BLaER1 (cell line): ENCODE measurements at regions not wholly inside any gene's neighbourhood (a gene's known extent, or its start where the extent isn't known, plus 50 kb on each side); places are given as distances from the start of the nearest gene placed in this dataset.
A peak's percentile ranks its signal among the peaks of the same experiment; 100 is the strongest.
"Not testable (repeated sequence)": the region's sequence is repeated elsewhere in the genome, so short reads cannot be mapped to it uniquely, and the experiment has no call there.

Experiments
- H3K27ac ChIP-seq: shearing (Covaris generic); formaldehyde crosslinking; 2 replicates; pipeline ENCODE4 v1.8.1; 2022
- H3K27me3 ChIP-seq: shearing (Covaris generic); formaldehyde crosslinking; 2 replicates; pipeline ENCODE4 v1.8.1; 2022
- H3K36me3 ChIP-seq: shearing (Covaris generic); formaldehyde crosslinking; 2 replicates; pipeline ENCODE4 v1.8.1; 2022
- H3K4me1 ChIP-seq: shearing (Covaris generic); formaldehyde crosslinking; 2 replicates; pipeline ENCODE4 v1.8.1; 2022
- H3K4me2 ChIP-seq: shearing (Covaris generic); formaldehyde crosslinking; 2 replicates; pipeline ENCODE4 v1.8.1; 2022
- H3K4me3 ChIP-seq: shearing (Covaris generic); formaldehyde crosslinking; 2 replicates; pipeline ENCODE4 v1.8.1; 2022
- H3K9ac ChIP-seq: shearing (Covaris generic); formaldehyde crosslinking; 2 replicates; pipeline ENCODE4 v1.8.1; 2022
- H3K9me3 ChIP-seq: shearing (Covaris generic); formaldehyde crosslinking; 2 replicates; pipeline ENCODE4 v1.8.1; 2022
- H4K20me1 ChIP-seq: shearing (Covaris generic); formaldehyde crosslinking; 2 replicates; pipeline ENCODE4 v1.8.1; 2022
- Cebpa-rat ChIP-seq: shearing (Covaris generic); IDR thresholded peaks from 2 replicates; pipeline ENCODE4 v1.8.1; 2022

DNA sequence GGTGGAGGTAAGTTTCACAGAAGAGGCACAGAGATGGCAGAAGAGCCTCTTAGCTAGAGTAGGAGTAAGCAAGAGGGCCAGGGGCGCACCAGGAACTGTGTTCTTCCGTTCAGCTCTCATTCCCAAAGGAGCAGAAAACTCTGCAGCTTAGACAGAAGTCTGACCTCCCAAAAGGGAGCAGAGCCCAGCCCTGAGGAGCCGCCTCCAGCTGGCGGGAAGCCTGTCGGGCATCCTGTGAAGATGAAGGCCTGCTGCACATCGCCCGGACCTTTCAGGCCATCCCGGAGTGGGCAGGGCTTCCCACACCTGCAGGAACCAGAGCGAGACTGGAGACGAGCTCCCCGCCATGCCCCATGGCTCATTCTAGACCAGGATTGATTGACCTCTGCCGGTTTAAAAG is 1102.8 kb downstream of the BRD1 start:
- no peaks in the 10 kb centered on the region; the same call in 1 of the 2 replicates for H3K36me3 ChIP-seq

DNA sequence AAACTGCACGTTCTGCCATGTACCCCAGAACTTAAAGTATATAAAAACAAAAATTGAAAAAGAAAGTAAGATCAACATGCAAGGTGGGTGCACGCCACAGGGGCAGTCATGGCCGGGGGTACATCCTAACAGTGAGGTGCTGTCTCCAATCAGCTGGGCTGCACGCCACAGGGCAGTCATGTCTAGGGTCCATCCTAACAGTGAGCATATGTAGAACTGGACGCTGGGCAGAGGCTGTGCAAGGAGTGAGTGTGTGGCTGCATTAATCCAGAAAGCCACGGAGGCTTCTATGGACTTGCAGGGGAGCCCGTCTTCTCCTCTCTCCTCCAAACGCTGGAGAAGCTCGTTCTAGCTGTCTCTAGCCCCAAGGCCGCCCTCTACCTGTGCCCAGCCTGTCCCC is 1105.0 kb downstream of the BRD1 start:
- Histone ChIP-seq H3K27me3 (no peaks in the 10 kb centered on the region), H3K36me3 (no peaks in the 10 kb centered on the region; the same call in 1 of the 2 replicates), H3K9me3 (peaks cover 20% of the 10 kb centered on the region), H3K4me1 (peaks cover 17% of the 10 kb centered on the region), H3K4me2 (no peak overlapping the region), H3K9ac (no peak overlapping the region), H3K27ac (no peak overlapping the region), H4K20me1 (peaks cover 16% of the 10 kb centered on the region), H3K4me3 (no peak overlapping the region)
- TF ChIP-seq Cebpa-rat: no peak

More for the DNA sequence above, 1102.8 kb downstream of the BRD1 start:
- Histone ChIP-seq H3K27ac (no peak overlapping the region), H3K4me2 (no peak overlapping the region), H3K9ac (no peak overlapping the region), H4K20me1 (no peaks in the 10 kb centered on the region; the same call in 1 of the 2 replicates), H3K27me3 (no peaks in the 10 kb centered on the region), H3K9me3 (peaks cover 20% of the 10 kb centered on the region), H3K4me1 (peaks cover 7% of the 10 kb centered on the region), H3K4me3 (no peak overlapping the region)
- TF ChIP-seq Cebpa-rat: no peak

DNA sequence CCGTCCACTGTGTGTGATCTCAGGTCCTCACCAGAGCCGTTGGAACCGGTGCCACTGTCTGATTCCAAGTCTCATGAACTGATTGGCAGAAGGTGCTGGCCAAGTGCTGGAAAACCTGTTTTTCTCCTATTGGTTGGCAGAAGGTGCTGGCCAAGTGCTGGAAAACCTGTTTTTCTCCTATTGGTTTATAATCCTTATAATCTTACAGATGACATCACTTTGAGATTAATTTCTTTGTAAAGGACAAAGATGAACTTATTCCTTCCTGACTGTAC is 1106.3 kb downstream of the BRD1 start:
- H3K4me2 ChIP-seq: no peak overlapping the region
- peaks cover 24% of the 10 kb centered on the region for H4K20me1 ChIP-seq
- TF ChIP-seq Cebpa-rat: no peak
- H3K27me3 ChIP-seq: no peaks in the 10 kb centered on the region
- H3K27ac ChIP-seq: no peak overlapping the region
- peaks cover 17% of the 10 kb centered on the region for H3K4me1 ChIP-seq
- H3K9ac ChIP-seq: no peak overlapping the region
- no peaks in the 10 kb centered on the region; the same call in 1 of the 2 replicates for H3K36me3 ChIP-seq
- peaks cover 8% of the 10 kb centered on the region for H3K9me3 ChIP-seq
- H3K4me3 ChIP-seq: no peak overlapping the region

DNA sequence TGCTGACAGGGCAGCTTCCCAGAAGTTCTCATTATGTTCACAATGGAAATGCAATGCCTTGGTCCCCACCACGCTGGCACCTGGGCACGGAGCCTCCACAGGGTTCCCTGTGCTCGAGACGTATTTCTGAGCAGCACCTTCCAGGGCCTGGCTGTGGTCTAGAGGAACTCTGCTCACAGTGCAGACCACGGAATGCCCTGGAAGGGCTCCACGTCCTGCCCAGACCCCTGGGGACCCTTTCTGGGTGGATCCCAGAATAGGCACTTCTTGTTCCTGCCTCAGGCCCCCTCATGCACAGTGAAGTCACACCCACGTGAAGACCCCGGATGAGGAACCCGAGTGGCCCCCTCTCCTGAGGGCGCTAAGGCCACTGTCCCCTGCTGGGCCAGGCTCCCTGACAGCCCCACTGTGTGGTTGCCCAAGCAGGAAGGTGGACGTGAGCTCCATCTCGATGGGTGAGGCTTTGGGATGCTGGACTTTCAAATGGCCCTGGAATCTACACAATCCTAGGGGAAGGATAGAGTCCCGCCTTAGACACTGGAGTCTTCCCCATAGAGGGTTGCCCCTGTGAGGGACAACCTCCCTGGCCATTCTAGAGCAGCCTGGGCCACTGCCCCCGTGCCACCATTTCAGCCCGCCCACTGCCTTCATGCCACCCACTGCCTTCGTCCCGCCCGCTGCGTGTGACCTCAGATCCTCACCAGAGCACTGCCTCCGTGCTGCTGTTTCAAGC is 1106.8 kb downstream of the BRD1 start:
- H3K4me3 ChIP-seq: no peak overlapping the region
- H3K9me3 ChIP-seq: peaks cover 5% of the 10 kb centered on the region
- H3K4me1 ChIP-seq: peaks cover 17% of the 10 kb centered on the region
- H3K27ac ChIP-seq: no peak overlapping the region
- no peak for TF ChIP-seq Cebpa-rat
- no peaks in the 10 kb centered on the region for H3K27me3 ChIP-seq
- peaks cover 24% of the 10 kb centered on the region for H4K20me1 ChIP-seq
- H3K36me3 ChIP-seq: no peaks in the 10 kb centered on the region; the same call in 1 of the 2 replicates
- peak overlapping the region; percentile 2; the same call in 1 of the 2 replicates for H3K4me2 ChIP-seq
- no peak overlapping the region for H3K9ac ChIP-seq

DNA sequence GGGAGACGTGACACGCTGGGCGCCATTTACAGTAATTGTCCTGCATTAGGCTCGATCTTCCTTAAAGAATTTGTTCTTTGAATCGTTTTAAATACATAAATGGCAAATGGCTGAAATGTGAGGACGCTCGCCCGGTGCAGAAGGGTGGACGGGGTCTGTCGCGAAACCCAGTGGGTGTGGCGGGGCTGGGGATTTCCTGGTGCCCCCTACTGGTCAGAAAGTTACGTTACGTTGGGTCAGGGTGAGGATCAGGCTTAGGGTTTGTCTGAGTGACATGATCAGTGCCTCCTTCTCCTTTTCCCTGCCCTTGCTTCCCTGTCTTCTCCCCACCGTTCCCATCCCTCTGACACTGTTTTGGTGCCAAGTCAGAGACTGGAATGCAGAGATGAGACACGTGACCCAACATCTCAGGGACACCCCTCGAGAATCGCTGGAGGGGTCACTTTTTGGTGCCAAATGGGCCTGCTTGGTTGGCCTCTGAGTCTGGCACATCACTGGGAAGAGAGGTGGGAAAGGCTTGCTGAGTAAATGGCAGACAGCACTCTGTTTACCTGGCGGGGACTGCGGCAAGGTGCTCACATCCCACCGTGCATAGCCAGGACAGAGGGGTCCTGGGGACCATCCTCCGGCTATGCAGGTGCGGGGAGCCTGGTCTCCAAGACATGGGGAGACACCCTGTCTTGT is 1107.6 kb downstream of the BRD1 start:
- Histone ChIP-seq H3K4me2 (peak overlapping the region; percentile 2; the same call in 1 of the 2 replicates), H3K4me1 (peaks cover 17% of the 10 kb centered on the region), H3K27me3 (no peaks in the 10 kb centered on the region), H3K36me3 (no peaks in the 10 kb centered on the region; the same call in 1 of the 2 replicates), H3K9ac (no peak overlapping the region), H3K9me3 (peaks cover 7% of the 10 kb centered on the region; the same call in 1 of the 2 replicates), H4K20me1 (peaks cover 24% of the 10 kb centered on the region), H3K4me3 (no peak overlapping the region), H3K27ac (no peak overlapping the region)
- no peak for TF ChIP-seq Cebpa-rat

DNA sequence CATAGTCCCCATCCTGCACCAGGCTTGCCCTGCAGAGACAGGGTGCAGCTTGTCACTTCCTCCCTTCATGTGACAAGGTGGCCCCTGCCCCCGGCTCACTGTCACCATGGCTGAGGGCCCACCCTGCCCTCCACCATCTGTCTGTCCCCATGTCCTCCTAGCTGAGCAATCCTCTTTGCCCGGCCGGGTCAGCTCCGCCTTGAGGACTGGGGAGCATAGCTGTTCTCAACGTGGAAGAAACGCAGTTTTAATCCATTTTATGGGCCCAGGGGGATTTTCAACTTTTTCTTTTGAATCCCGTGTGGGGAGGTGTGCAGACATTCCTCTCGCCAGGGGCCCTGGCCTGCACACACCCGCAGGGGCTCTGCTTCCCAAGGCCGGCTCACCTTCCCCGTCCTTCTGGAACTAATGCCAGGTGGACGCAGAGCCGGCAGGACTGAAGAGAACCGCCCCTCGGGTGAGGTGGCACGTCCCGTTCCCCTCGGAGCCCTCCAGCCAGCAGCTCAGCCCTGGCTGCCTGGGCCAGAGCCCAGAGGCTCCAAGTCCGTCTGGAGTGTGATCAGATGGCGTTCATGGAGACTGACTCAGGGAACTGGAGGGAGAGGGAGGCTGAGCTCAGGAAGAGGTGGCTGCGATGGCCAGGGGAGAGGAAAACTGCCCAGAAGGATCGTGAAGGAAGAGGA is 1108.7 kb downstream of the BRD1 start:
- H3K9ac ChIP-seq: no peak overlapping the region
- no peak overlapping the region for H3K27ac ChIP-seq
- H4K20me1 ChIP-seq: peaks cover 24% of the 10 kb centered on the region
- no peak for TF ChIP-seq Cebpa-rat
- H3K4me2 ChIP-seq: no peak overlapping the region
- H3K27me3 ChIP-seq: no peaks in the 10 kb centered on the region
- H3K4me3 ChIP-seq: no peak overlapping the region
- H3K36me3 ChIP-seq: no peaks in the 10 kb centered on the region; the same call in 1 of the 2 replicates
- peaks cover 7% of the 10 kb centered on the region; the same call in 1 of the 2 replicates for H3K9me3 ChIP-seq
- peaks cover 17% of the 10 kb centered on the region for H3K4me1 ChIP-seq

DNA sequence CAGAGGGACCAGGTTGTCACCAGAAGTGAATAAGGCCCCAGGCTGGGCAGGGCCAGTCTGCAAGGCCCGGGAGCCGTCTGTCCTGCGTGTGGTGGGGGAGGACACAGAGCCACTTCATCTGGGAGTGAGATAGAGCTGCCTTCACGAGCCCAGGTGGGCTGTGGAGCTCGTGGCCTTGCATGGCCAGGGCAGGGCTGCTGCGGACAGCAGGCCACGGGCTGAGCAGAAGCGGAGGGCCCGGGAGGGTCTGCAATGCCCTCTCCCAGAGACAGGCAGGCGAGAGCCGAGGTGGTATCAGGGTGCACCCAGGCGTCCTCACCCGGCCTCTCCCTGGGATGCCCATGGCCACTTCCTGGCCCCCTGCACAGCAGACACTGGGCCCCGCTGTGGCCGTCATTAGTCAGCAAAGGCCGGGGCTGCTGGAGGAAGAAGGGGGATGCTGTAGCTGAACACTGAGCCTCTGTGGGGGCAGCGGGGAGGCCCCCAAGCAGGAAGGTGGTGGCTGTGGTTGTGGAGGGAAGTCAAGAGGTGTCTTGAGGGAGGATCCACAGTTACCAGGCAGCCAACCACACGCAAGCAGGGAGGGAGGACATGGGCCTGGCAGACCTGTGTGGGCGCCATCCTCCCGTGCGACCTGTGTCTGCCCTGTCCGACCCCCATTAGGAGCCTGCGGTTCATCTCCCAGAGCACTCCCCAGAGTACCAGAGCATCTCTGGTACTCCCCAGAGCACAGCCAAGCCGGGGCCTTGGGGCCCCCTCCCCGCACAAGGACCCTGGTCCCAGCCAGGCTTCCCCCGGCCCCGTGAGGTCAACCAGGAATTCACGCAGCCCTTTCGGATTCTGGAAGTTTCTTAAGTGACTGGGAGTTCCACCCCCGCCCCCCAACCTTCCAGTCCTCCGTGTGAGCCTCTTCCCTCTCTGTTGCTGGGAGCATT is 1109.5 kb downstream of the BRD1 start:
- no peak for TF ChIP-seq Cebpa-rat
- H4K20me1 ChIP-seq: peaks cover 26% of the 10 kb centered on the region
- H3K4me1 ChIP-seq: peaks cover 17% of the 10 kb centered on the region
- no peak overlapping the region for H3K27ac ChIP-seq
- H3K36me3 ChIP-seq: no peaks in the 10 kb centered on the region; the same call in 1 of the 2 replicates
- H3K9me3 ChIP-seq: peaks cover 7% of the 10 kb centered on the region; the same call in 1 of the 2 replicates
- H3K4me2 ChIP-seq: peak overlapping the region; percentile 24; the same call in 1 of the 2 replicates
- no peak overlapping the region for H3K9ac ChIP-seq
- no peak overlapping the region for H3K4me3 ChIP-seq
- no peaks in the 10 kb centered on the region for H3K27me3 ChIP-seq

DNA sequence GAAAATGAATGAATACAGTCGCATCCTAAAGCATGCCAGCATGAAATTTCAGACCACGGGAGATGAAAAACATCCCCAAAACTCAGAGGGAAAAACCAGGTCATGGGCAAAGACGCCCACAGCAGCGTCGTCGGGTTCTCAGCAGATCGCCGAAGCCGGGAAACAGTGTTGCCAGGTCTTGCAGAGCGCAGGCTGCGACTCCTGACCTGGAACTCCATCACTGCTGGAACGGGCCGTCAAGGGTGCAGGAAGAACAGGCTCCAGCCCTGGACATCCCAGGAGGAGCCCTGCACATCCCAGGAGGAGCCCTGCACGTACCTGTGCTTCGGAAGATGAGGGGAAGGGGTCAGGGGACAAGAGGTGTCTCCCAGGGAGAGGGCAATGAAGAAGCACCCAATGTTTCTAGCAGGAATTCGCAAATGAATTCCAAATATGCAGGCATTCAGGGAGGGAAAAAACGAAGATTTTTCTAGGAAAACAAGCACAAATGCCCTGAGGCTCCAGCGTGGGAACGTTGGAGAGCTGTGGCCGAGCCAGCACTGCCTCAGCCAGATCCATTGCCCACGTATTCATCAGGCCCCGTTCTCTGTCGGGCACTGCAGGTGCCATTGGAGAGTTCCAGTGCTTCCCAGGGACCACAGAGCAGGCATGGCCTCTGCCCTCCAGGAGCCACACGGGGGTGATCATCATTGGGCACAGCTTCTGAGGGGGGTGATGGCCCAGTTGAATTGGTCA is 1110.4 kb downstream of the BRD1 start:
- Histone ChIP-seq H3K36me3 (no peaks in the 10 kb centered on the region; the same call in 1 of the 2 replicates), H3K4me2 (no peak overlapping the region; the same call in 1 of the 2 replicates), H3K9ac (no peak overlapping the region), H3K27me3 (no peaks in the 10 kb centered on the region), H4K20me1 (peaks cover 35% of the 10 kb centered on the region), H3K27ac (no peak overlapping the region), H3K4me1 (peaks cover 17% of the 10 kb centered on the region), H3K9me3 (peaks cover 7% of the 10 kb centered on the region; the same call in 1 of the 2 replicates), H3K4me3 (no peak overlapping the region)
- no peak for TF ChIP-seq Cebpa-rat

DNA sequence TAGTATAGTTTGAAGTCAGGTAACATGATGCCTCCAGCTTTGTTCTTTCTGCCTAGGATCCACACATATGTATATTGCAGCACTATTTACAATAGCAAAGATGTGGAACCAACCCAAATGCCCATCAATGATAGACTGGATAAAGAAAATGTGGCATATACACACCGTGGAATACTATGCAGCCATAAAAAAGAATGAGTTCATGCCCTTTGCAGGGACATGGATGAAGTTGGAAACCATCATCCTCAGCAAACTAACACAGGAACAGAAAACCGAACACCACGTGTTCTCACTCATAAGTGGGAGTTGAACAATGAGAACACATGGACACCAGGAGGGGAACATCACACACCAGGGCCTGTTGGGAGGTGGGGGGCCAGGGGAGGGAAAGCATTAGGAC is 1111.5 kb downstream of the BRD1 start:
- not testable (repeated sequence) for H3K36me3 ChIP-seq, H3K9ac ChIP-seq, H3K27ac ChIP-seq, H3K27me3 ChIP-seq, H3K4me2 ChIP-seq, H3K4me3 ChIP-seq, H3K9me3 ChIP-seq
- peaks cover 17% of the 10 kb centered on the region for H3K4me1 ChIP-seq
- peaks cover 39% of the 10 kb centered on the region for H4K20me1 ChIP-seq
